Muscle of back (tissue), 3 donors: ENCODE measurements at regions not wholly inside any gene's neighbourhood (a gene's known extent, or its start where the extent isn't known, plus 50 kb on each side); places are given as distances from the start of the nearest gene placed in this dataset.

Experiments
- DNase-seq, 3 donors: peaks; one replicate each; pipeline versions ENCODE4 v3.0.0 to v3.0.0-alpha.2; 2013

GRCh38 chr4:1542516-1543320 is 136.5 kb upstream of the NKX1-1 start:
- DNase-seq, result no peak

DNA sequence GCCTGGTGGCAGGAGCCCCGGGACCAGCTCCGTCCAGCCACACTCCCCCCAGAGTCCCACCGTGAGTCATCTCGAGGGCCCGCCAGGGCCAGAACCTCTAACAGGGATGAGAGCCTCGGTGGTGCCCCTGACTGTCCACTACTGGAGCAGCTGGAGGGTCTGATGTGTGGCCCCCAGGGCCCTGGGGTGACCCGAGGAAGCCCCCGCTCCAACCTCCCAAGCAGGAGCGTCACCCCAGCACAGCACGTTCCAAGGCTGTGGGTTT is 135.9 kb upstream of the NKX1-1 start:
- no peak for DNase-seq

DNA sequence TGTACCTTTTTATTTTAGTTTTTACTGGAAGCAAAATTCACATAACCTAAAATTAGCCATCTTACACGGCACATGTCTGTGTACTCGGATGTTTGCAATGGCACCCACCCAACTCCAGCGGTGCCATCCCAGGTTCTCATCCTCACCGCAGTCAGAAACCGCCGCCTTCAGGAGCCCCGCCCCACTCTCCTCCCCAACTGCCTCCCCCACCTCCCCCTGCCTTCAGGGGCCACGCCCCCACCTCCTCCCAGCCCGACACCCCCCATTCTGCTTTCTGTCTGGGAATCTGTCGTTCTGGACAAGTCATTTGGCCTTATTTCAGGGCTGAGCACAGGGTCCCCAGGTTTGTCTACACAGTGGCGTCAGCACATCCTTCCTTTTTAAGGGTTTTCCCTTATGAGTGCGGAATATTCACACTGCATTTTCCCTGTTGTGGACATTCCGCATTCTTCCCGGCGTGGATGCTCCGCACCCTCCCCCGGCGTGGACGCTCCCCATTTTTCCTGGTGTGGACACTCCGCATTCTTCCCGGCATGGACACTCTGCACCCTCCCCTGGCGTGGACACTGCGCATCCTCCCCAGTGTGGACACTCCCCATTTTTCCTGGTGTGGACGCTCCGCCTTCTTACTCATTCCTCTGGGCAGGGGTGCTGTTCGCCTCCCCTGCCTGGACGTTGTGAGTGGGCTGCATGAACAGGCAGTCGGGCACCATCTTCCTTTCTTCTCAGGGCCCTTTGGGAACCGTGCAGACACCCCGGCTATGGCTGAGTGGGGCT is 135.4 kb upstream of the NKX1-1 start:
- no peak for DNase-seq

DNA sequence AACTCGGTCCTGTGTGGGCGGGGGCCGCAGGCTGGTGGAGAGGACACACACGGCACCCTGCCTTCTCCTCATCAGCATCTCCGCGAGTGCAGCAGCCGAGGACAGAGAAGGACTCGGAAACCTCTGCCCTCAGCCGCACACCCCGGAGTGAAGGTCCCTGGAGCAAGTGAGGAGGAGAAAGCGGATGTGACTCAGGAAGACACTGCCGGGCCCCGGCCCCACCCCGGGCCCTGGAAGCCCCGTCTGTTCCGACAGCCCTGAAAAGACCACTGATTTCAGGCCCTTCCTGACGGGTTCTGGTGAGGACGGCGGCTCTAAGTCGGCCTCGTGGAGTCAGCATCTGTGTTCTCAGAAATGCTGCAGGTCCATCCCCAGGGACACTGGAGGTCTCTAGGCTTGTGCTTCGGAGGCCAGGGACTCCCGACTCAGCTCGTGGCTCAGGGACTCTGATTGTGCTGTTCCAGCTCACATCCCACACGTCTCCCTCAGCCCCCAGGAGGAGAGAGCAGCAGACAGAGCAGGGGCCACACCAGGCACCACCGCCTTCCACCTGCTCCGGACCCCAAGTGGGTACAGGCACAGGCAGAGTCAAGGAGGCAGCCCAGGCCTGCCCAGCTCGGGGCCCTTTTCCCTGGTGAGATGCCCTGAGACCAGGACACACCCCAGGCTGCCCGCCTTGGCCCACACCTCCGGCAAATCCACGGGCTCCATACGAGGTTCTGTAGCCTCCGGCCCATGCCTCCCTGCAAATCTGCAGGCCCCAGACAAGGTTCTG is 134.5 kb upstream of the NKX1-1 start:
- DNase-seq, result no peak

GRCh38 chr4:1539859-1540600 is 133.8 kb upstream of the NKX1-1 start:
- DNase-seq, result no peak

DNA sequence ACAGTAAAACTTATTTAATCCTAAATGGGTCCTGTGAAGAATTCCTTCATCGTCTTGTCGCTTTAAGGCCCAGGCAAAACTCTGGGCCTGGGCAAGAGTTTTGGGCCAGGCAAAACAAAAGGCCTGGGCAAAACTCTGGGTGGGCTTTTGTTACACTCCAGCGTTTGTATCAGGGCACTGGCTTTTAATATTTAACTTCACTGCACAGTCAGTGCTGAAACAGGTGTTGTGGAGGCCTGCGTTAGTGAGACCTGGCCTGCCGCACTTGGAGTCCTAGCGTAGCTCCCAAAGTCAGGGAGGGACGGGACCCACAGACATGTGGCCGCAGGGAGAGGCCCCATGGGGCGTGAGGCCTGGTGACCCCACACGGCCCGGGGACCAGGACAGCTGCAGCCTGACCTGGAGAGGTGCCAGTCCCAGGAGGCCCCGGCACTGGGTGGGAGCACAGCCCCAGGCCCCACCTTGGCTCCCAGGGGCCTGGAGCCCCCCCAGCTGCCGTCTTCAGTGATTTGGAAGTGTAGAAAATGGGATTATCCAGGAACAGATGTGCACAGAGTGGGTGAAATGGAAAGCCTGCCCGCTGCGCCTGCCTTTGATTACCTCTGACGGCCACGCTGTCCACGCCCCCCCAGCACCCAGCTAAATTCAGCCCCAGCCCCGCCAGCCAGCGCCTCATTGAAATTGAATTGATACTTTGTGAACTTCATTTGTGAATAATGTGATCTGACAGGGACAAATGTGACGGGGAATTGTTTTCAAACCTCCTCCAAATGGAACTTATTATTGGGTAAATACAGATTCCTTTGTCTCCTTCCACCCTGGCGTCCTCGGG is 132.9 kb upstream of the NKX1-1 start:
- DNase-seq, result no peak

- no peak for DNase-seq
Measured at GRCh38 chr4:1538096-1538410, 131.8 kb upstream of the NKX1-1 start.

GRCh38 chr4:1537410-1538095 is 131.3 kb upstream of the NKX1-1 start:
- DNase-seq, result no peak

GRCh38 chr4:1536579-1537409 is 130.6 kb upstream of the NKX1-1 start:
- DNase-seq, result no peak

DNA sequence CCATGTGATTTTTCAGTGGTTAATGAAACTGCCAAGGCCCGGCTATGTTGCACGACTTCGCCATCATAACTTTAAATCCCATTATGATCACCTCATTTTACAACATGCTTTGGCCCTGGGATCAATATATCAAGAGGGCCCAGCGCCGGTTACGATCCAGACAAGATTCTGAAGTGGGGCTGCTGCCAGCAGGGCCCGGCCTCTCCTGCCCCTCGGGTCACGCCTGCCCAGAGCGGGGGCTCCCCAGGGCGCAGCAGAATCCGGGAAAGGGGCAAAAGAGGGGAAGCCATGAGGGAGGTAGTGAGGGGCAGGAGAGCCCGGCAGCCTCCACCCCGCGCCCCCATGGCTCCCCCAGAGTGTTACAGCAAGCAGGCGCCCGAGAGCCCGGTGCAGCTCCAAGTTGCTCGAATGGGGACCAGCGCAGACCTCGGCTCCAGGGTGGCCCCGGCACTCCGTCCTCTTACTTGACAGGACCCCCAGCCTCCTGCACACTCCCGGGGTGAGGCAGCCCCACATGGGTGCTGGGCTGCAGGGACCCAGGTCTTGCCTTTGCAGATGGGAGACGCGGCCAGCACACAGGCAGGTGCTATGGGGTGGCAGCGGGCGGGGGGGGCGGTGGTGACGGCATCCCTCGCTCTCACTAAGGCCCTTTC is 129.8 kb upstream of the NKX1-1 start:
- DNase-seq, result no peak

GRCh38 chr4:1534876-1535526 is 128.8 kb upstream of the NKX1-1 start:
- no peak for DNase-seq

DNA sequence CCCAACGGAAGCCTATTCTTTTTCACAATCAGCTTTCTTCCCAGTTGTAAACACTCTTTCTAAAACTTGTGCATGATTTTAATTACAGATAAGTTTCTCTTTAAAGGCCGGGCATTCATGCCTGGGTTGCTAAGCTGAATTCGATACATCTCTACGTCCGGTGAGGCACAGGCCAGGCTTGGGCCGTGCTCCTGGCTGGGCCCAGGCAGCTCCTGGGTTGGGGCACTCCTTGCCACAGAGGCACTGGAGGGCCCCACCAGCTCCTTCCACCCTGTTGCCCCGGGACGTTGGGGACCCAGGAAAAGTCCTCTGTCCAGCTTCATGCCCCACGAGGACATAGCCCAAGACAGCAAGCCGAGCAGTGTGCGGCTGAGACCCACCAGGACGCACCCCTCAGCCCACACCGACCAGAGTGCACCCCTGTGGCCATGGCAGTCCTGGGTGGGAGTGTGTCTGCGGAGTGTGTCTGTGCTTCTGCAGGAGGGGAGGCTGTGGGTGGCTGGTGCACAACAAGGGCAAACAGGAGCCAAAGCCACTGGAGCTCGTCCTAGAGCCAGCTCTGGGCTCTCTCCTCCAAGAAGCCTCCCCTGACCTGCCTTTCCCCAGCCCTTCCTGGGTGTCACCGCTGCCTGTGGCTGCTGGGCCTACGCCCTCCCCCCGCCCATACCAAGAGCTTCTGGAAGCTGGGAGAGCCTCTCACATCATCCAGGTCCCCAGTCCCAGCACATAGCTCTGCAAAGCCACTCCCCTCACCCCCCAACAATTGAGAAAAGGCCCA is 128.0 kb upstream of the NKX1-1 start:
- no peak for DNase-seq

DNA sequence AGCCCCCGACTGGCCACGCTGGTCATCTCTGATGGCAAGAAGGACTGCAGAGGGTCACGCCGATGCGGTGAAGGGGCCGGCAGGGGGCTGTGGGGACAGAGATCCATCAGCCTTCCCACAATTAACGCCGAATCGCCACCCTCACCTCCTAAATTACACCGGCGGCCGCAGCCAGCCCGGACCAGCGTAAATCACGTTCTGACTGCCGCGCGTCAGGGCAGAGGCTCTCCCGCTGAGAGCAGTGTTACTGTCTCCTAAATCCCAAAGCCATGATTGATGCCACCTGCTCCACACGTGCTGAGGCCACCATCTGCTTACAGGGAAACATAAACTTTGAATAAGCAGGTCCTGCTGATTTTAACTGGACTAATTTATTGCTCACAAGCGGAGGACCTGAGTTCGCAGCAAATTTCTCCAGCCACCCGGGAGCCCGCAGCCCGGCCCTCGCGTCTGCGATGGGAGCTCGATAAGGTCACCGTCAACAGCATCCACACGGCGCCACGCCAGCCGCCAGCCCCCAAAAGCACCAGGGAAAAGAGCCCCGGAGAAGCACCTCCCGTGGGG is 127.3 kb upstream of the NKX1-1 start:
- no peak for DNase-seq

DNA sequence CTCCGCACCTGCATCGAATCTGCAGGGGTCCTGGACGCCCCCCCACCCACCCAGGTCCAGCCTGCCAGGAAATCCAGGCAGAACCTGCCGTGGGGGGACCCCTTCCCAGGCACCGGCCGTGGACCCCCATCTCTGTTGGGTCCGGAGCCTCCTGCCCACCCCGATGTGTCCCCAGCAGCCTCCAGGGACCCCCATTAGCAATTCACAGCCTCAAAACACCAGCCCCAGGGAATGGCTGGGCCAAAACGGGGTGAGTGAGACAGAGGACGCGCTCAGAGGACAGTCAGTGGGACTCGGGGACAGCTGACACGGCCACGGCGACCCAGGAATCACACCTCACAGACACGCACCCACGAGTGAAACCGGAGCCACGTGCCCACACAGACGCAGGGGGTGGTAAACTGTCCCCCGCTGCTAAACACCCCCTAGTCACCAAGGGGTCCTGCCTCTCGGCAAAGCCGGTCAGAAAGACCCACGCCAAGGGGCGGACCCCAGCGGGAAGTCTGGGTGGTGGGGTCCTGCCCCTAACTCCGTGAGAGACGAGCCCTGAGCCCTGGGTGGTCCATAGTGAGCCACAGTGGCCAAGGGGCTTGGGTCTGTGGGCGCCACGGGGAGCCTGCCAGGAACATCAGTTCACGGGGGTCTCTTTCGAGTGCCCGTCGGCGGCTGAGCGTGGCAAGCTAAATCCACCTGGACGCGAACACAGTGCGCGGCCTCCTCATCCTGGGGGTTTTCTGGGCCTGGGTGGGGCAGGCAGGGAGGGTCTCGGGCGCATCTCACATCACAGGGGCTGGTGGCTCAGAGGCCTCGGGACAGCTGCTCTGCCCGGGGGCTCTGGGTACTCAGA is 126.5 kb upstream of the NKX1-1 start:
- no peak for DNase-seq

- no peak for DNase-seq
Measured at GRCh38 chr4:1531683-1532548, 125.7 kb upstream of the NKX1-1 start.

DNA sequence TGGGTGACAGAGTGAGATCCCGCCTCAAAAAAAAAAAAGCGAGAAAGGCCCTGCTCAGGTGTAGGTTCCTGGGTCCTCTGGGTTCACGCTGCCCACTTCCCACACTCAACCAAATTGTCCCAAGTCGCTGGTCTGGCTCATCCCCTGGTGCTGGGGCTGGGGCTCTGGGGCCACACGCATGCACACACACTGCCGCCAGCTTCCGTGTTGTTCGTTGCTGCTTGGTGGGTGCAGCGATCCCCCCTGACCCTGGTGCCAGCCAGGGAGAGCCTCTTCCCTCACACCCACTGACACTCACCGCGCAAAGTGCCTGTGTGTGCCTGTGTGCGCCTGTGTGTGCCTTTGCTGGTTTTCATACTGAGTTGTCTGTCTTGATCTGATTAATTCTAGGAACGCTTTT is 124.1 kb upstream of the NKX1-1 start:
- no peak for DNase-seq
